Fibroblast of skin of left quadriceps (primary cell): ENCODE measurements at regions not wholly inside any gene's neighbourhood (a gene's known extent, or its start where the extent isn't known, plus 50 kb on each side); places are given as distances from the start of the nearest gene placed in this dataset.

Experiments
- DNase-seq, 2 experiments: peaks; one replicate each; pipeline ENCODE4 v3.0.0-alpha.2; 2013; ENCODE audit warnings: low read depth in 2 of 2

GRCh38 chr19:30667227-30667626 lies 295.0 kb downstream of the ZNF536 start:
- DNase-seq: no peak

GRCh38 chr19:30666301-30666803 lies 294.2 kb downstream of the ZNF536 start:
- DNase-seq: no peak

- no peak for DNase-seq
Observed at GRCh38 chr19:30665449-30665848, 293.3 kb downstream of the ZNF536 start.

GRCh38 chr19:30663611-30664174 lies 291.5 kb downstream of the ZNF536 start:
- no peak for DNase-seq

GRCh38 chr19:30662211-30662861 lies 290.2 kb downstream of the ZNF536 start:
- no peak for DNase-seq

GRCh38 chr19:30659638-30660037 lies 287.5 kb downstream of the ZNF536 start:
- DNase-seq: no peak

GRCh38 chr19:30656520-30657100 lies 284.4 kb downstream of the ZNF536 start:
- no peak for DNase-seq

- no peak for DNase-seq
Observed at GRCh38 chr19:30653646-30654386, 281.6 kb downstream of the ZNF536 start.

- no peak for DNase-seq
Observed at GRCh38 chr19:30652751-30653150, 280.6 kb downstream of the ZNF536 start.

- no peak for DNase-seq
Observed at GRCh38 chr19:30651691-30652090, 279.5 kb downstream of the ZNF536 start.

- DNase-seq: no peak
Observed at GRCh38 chr19:30651066-30651465, 278.9 kb downstream of the ZNF536 start.

- peak in 1 of 2 experiments; percentile 42 for DNase-seq
Observed at GRCh38 chr19:30649934-30650614, 277.9 kb downstream of the ZNF536 start.

- no peak for DNase-seq
Observed at GRCh38 chr19:30648866-30649862, 277.0 kb downstream of the ZNF536 start.

- no peak for DNase-seq
Observed at GRCh38 chr19:30647891-30648720, 275.9 kb downstream of the ZNF536 start.

- DNase-seq: no peak
Observed at GRCh38 chr19:30646806-30647205, 274.6 kb downstream of the ZNF536 start.

GRCh38 chr19:30645946-30646577 lies 273.9 kb downstream of the ZNF536 start:
- no peak for DNase-seq

- DNase-seq: peak; percentile 62 to 63
Observed at GRCh38 chr19:30640252-30640965, 268.2 kb downstream of the ZNF536 start.

- DNase-seq: no peak
Observed at GRCh38 chr19:30638889-30639288, 266.7 kb downstream of the ZNF536 start.

GRCh38 chr19:30637926-30638325 lies 265.7 kb downstream of the ZNF536 start:
- no peak for DNase-seq
